OCI-LY1 (cell line): ENCODE measurements at regions not wholly inside any gene's neighbourhood (a gene's known extent, or its start where the extent isn't known, plus 50 kb on each side); places are given as distances from the start of the nearest gene placed in this dataset.

Source experiments
- H2AFZ ChIP-seq: fragments of 200-600 bp; sonication (generic), shearing (Covaris generic); 2 replicates; pipeline ENCODE4 v1.6.0; 2014; ENCODE audit warnings: antibody characterized with exemption, mild to moderate bottlenecking, low read length
- H3F3A ChIP-seq: fragments of 200-600 bp; sonication (generic), shearing (Covaris generic); 2 replicates; pipeline ENCODE4 v1.6.0; 2014; ENCODE audit warnings: mild to moderate bottlenecking, antibody characterized with exemption, low read length, moderate library complexity; ENCODE audit not compliant: insufficient read depth
- H3K27ac ChIP-seq: fragments of 200-600 bp; sonication (generic); 2 replicates; pipeline ENCODE4 v1.5.1; 2014; ENCODE audit warnings: low read length, mixed run types, mild to moderate bottlenecking, low read depth; ENCODE audit not compliant: poor library complexity, severe bottlenecking
- H3K27me3 ChIP-seq: fragments of 200-600 bp; sonication (generic); 2 replicates; pipeline ENCODE4 v1.6.0; 2014; ENCODE audit warnings: antibody characterized with exemption, mild to moderate bottlenecking, low read length, moderate library complexity; ENCODE audit not compliant: insufficient read depth
- H3K36me3 ChIP-seq: fragments of 200-600 bp; sonication (generic); 2 replicates; pipeline ENCODE4 v1.6.1; 2014; ENCODE audit warnings: mild to moderate bottlenecking, antibody characterized with exemption, low read length, moderate library complexity, mixed read lengths; ENCODE audit not compliant: insufficient read depth
- H3K4me1 ChIP-seq: fragments of 200-600 bp; sonication (generic); 2 replicates; pipeline ENCODE4 v1.5.1; 2014; ENCODE audit warnings: mild to moderate bottlenecking, low read length, moderate library complexity; ENCODE audit not compliant: insufficient read depth, severe bottlenecking
- H3K4me2 ChIP-seq: fragments of 200-600 bp; sonication (generic), shearing (Covaris generic); 2 replicates; pipeline ENCODE4 v1.6.1; 2014; ENCODE audit warnings: low read length
- H3K4me3 ChIP-seq: fragments of 200-600 bp; sonication (generic); 2 replicates; pipeline ENCODE4 v1.5.1; 2014; ENCODE audit warnings: low read length, low read depth, mild to moderate bottlenecking, mixed read lengths; ENCODE audit not compliant: poor library complexity, severe bottlenecking
- H3K79me2 ChIP-seq: fragments of 200-600 bp; shearing (Covaris generic); 2 replicates; pipeline ENCODE4 v1.6.1; 2016; ENCODE audit warnings: mixed run types, low read length, mixed read lengths; ENCODE audit not compliant: insufficient read depth
- H3K9ac ChIP-seq: fragments of 200-600 bp; sonication (generic), shearing (Covaris generic); 2 replicates; pipeline ENCODE4 v1.6.1; 2014; ENCODE audit warnings: mild to moderate bottlenecking, low read length, mixed read lengths
- H3K9me2 ChIP-seq: fragments of 200-600 bp; sonication (generic), shearing (Covaris generic); 2 replicates; pipeline ENCODE4 v1.6.1; 2014; ENCODE audit warnings: low read depth, mild to moderate bottlenecking, low read length, mixed read lengths
- H3K9me3 ChIP-seq: fragments of 200-600 bp; shearing (Covaris generic); 2 replicates; pipeline ENCODE4 v1.6.1; 2014; ENCODE audit warnings: low read length, mixed read lengths
- H4K20me1 ChIP-seq: fragments of 200-600 bp; sonication (generic), shearing (Covaris generic); 2 replicates; pipeline ENCODE4 v1.6.0; 2016; ENCODE audit warnings: mild to moderate bottlenecking, low read length; ENCODE audit not compliant: insufficient read depth
- EZH2 ChIP-seq: fragments of 200-600 bp; sonication (generic), shearing (Covaris generic); IDR thresholded peaks from 2 replicates; pipeline ENCODE4 v1.8.0; 2017; ENCODE audit warnings: borderline replicate concordance, mixed run types, mild to moderate bottlenecking, antibody characterized with exemption, low read length, moderate library complexity, mixed read lengths
- TF ChIP-seq, protein P1 (sequence below): fragments of 200-600 bp; sonication (generic), shearing (Covaris generic); IDR thresholded peaks from 2 replicates; pipeline ENCODE4 v1.5.1; 2017; ENCODE audit warnings: mild to moderate bottlenecking, antibody characterized with exemption, low read length, moderate library complexity, mixed read lengths

DNA sequence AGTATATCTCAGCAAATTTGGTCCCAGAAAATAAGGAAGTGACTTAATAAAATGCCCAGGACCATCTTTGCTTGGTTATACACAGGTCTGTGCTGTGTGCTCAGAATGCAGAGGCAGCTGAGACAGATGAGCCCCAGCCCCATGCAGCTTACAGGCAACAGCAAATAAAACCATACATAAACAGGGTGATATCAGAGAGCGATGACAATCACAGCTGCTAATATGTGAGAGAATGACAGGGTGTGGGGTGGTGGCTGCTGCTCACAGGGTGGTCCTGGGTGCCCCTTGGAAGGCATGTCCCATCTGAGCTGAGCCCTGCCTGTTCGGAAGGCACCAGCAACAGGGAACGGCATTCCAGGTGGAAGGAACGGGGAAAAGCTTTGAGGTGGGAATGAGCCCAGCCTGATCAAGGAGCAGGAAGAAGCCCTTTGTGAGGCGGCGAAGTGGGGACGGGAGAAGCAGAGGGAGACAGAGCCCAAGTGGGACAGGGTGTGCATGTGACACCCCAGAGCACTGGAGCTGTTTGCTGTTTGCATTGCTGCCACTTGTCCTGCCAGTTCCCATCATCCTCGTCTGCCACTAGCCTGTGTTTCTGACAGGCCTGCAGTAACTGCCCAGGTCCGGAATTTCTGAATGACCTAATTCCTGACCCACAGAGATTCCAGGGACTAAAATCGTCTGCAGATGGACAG lies 150.5 kb downstream of the KATNIP start:
- peaks cover 11% of the 10 kb centered on the region for H3K4me1 ChIP-seq
- no peak overlapping the region for H3K27ac ChIP-seq
- H3K9ac ChIP-seq = no peak overlapping the region
- no peak overlapping the region for H2AFZ ChIP-seq
- H3K4me2 ChIP-seq = no peak overlapping the region
- H4K20me1 ChIP-seq = no peaks in the 10 kb centered on the region
- no peaks in the 10 kb centered on the region for H3K27me3 ChIP-seq
- TF ChIP-seq, protein P1, sequence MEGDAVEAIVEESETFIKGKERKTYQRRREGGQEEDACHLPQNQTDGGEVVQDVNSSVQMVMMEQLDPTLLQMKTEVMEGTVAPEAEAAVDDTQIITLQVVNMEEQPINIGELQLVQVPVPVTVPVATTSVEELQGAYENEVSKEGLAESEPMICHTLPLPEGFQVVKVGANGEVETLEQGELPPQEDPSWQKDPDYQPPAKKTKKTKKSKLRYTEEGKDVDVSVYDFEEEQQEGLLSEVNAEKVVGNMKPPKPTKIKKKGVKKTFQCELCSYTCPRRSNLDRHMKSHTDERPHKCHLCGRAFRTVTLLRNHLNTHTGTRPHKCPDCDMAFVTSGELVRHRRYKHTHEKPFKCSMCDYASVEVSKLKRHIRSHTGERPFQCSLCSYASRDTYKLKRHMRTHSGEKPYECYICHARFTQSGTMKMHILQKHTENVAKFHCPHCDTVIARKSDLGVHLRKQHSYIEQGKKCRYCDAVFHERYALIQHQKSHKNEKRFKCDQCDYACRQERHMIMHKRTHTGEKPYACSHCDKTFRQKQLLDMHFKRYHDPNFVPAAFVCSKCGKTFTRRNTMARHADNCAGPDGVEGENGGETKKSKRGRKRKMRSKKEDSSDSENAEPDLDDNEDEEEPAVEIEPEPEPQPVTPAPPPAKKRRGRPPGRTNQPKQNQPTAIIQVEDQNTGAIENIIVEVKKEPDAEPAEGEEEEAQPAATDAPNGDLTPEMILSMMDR = no peak
- no peak for TF ChIP-seq EZH2
- no peaks in the 10 kb centered on the region for H3K9me2 ChIP-seq
- no peaks in the 10 kb centered on the region for H3K36me3 ChIP-seq
- no peak overlapping the region for H3K4me3 ChIP-seq
- H3K9me3 ChIP-seq = no peaks in the 10 kb centered on the region
- H3F3A ChIP-seq = no peaks in the 10 kb centered on the region
- no peaks in the 10 kb centered on the region for H3K79me2 ChIP-seq

DNA sequence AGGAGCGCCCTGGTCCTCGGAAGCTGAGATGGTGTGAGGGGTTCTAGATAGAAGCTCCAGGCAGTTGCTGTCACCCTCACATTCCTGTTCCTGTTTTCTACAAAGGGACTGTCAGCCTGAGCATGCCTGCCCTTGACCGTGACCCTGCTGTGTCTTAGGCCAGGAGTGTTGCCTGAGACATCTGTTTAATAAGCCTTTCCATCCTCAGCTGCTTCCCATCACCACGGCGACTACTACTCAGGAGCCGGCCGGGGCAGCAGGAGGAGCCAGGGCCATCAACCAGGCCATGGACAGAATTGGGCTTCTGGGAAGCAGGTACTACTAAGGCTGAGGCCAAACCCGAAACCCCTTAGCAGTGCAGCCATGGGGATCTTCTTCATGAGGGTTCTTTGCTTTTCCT lies 151.4 kb downstream of the KATNIP start:
- H3K36me3 ChIP-seq = no peaks in the 10 kb centered on the region
- no peak overlapping the region for H3K4me2 ChIP-seq
- no peak for TF ChIP-seq EZH2
- TF ChIP-seq, protein P1 = no peak

DNA sequence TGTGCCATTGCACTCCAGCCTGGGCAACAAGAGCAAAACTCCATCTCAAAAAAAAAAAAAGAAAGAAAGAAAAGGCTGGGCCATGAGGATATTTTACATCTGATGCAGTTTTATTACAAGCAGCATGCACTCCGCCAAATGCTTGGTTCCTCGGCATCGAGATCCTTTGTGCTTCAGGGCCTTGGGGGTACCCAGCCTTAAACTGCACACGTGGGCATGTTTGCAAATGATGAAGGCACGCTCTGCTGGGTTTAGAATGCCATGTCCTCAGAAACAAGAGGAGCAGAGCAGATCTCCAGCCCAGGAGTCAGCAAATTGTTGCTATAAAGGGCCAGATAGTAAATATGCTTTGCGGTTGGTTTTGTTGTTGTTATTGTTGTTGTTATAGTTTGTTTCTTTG lies 153.2 kb downstream of the KATNIP start:
- no peaks in the 10 kb centered on the region for H3K27me3 ChIP-seq
- no peaks in the 10 kb centered on the region for H3K9me2 ChIP-seq
- no peaks in the 10 kb centered on the region for H3F3A ChIP-seq
- no peaks in the 10 kb centered on the region for H4K20me1 ChIP-seq
- no peak overlapping the region for H3K4me3 ChIP-seq
- H3K36me3 ChIP-seq = no peaks in the 10 kb centered on the region
- no peak overlapping the region for H2AFZ ChIP-seq
- no peak overlapping the region for H3K4me2 ChIP-seq
- H3K79me2 ChIP-seq = no peaks in the 10 kb centered on the region
- TF ChIP-seq, protein P1 = no peak
- no peak for TF ChIP-seq EZH2
- H3K27ac ChIP-seq = no peak overlapping the region
- H3K9ac ChIP-seq = no peak overlapping the region
- no peaks in the 10 kb centered on the region for H3K9me3 ChIP-seq
- peaks cover 11% of the 10 kb centered on the region for H3K4me1 ChIP-seq

More for the DNA sequence above, 151.4 kb downstream of the KATNIP start:
- H3K79me2 ChIP-seq = no peaks in the 10 kb centered on the region
- no peaks in the 10 kb centered on the region for H4K20me1 ChIP-seq
- no peaks in the 10 kb centered on the region for H3F3A ChIP-seq
- no peak overlapping the region for H3K9ac ChIP-seq
- H2AFZ ChIP-seq = no peak overlapping the region
- H3K9me3 ChIP-seq = no peaks in the 10 kb centered on the region
- no peaks in the 10 kb centered on the region for H3K27me3 ChIP-seq
- H3K9me2 ChIP-seq = no peaks in the 10 kb centered on the region
- H3K4me1 ChIP-seq = peaks cover 11% of the 10 kb centered on the region
- no peak overlapping the region for H3K4me3 ChIP-seq
- no peak overlapping the region for H3K27ac ChIP-seq
